GM13976 (cell line): ENCODE measurements at regions not wholly inside any gene's neighbourhood (a gene's known extent, or its start where the extent isn't known, plus 50 kb on each side); places are given as distances from the start of the nearest gene placed in this dataset.

Source experiments
- DNase-seq: peaks from one replicate; pipeline ENCODE4 v3.0.0; 2012; ENCODE audit warnings: low spot score
- in situ Hi-C: fragments of 300-500 bp; cut with MboI; formaldehyde crosslinking; loops from one replicate; pipeline ENCODE4 v1.12.0; 2022; ENCODE audit warnings: low sequenced_read_pairs, mixed read lengths, inconsistent platforms; ENCODE audit not compliant: unreplicated experiment
- TF ChIP-seq, protein P1 (sequence below): IDR thresholded peaks from 2 replicates; pipeline ENCODE4 v1.5.1; 2012; ENCODE audit warnings: borderline replicate concordance, mild to moderate bottlenecking; ENCODE audit not compliant: insufficient read depth; ENCODE audit errors: extremely low read depth, missing control alignments, control extremely low read depth

DNA sequence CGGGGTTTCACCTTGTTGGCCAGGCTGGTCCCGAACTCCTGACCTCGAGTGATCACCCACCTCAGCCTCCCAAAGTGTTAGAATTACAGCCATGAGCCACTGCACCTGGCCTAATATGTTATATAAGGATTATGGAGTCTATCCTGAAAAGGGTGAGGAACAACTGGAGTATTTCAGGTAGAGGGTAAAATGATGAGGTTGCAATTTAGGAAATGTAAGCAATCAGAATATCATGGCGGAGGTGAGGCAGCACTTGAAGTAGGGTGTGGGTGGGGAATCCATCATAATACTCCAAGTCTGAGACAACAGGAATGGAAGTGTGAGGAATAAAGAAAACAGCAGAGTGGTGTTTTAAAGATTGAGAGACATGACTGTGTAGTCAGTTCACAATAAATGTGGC is 582.2 kb downstream of the FGF9 start:
- TF ChIP-seq, protein P1, sequence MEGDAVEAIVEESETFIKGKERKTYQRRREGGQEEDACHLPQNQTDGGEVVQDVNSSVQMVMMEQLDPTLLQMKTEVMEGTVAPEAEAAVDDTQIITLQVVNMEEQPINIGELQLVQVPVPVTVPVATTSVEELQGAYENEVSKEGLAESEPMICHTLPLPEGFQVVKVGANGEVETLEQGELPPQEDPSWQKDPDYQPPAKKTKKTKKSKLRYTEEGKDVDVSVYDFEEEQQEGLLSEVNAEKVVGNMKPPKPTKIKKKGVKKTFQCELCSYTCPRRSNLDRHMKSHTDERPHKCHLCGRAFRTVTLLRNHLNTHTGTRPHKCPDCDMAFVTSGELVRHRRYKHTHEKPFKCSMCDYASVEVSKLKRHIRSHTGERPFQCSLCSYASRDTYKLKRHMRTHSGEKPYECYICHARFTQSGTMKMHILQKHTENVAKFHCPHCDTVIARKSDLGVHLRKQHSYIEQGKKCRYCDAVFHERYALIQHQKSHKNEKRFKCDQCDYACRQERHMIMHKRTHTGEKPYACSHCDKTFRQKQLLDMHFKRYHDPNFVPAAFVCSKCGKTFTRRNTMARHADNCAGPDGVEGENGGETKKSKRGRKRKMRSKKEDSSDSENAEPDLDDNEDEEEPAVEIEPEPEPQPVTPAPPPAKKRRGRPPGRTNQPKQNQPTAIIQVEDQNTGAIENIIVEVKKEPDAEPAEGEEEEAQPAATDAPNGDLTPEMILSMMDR, result no peak
- no peak for DNase-seq
- in situ Hi-C loops, result no loop called here

DNA sequence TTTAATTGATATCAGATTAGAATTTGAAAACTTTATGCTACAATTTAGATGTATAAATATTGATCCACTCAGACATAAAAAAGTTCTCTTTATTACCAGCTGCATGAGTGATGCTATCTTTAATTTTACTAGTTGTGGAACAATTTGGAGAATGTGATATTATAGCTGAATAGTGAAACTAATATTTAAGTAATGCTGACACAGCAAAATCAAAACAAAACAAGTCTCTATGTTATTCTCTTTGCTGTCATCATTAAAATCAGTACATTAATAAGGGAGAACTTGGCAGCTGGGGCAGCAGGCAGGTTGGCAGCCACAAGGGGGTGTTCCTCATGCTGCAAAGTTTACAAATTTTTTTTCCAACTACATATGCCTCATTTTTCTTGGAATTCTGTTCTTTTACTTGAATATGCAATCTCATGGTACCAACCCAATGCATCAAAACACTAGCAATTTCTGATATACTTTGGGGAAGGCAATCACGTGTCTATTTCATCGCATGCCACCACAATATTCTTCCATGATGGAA is 585.3 kb downstream of the FGF9 start:
- in situ Hi-C loops, result no loop called here
- DNase-seq, result no peak
- TF ChIP-seq, protein P1, result no peak

DNA sequence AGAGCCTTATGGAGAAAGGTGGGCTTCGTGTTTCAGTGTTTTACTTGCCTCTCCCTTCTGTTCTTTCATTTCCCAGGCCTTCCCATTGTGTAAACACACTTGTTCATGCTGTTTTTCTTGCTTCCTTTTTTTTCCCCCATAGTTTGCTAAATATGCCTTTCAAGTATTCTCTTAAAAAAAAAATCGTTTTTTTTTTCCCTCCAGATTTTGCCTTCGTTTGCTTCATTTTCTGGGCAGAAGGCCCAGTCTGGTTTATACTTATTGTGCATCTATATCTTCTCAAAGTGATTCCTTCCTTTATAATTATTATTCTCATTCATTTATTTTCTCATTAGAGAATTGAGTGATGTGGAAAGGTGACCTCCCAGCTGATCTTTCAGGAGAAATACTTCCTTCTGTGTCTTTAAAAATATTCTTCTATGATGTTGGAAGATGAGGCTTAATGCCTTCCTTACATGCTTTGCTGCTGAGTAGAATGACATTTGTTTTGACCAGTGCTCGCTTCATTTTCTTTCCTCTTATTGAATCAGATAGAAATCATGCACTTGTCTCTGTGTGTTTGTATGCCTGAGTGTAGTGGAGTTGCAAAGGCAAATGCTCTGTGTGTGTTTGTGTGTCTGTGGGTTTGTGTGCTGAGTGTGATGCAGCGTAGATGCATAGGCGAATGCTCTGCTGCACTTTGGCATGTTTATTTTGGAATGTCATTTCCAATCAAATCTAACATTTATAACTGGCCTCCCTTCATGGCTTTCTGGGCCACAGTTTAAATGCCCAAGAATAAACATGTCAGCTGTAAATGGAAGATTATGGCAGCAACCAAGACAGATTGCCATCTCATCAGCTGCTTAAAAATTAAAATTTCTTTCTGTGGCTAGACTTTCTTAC is 591.4 kb downstream of the FGF9 start:
- TF ChIP-seq, protein P1, result no peak
- in situ Hi-C loops, result no loop called here
- no peak for DNase-seq

DNA sequence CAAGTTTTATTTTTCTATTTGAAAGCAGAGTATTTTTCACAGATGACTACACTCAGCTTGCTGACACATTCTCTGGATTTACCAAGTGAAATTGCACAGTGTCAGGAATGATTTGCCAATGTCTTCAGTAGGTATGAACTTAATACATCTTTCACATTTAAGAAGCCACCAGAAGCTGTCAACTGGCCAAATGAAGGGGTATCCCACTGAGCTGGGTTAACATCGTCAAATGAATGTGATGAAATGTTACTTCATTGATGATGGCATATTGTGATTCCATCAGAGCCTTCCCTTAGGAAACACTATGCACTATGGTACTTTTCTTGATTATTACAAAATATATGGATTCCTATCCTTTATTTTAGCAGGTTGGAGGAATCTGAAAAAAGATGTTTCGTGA is 592.3 kb downstream of the FGF9 start:
- TF ChIP-seq, protein P1, result no peak
- in situ Hi-C loops, result no loop called here
- DNase-seq, result no peak

GRCh38 chr13:22265563-22265962 is 594.7 kb downstream of the FGF9 start:
- in situ Hi-C loops, result no loop called here
- TF ChIP-seq, protein P1, result no peak
- DNase-seq, result no peak

GRCh38 chr13:22270881-22271280 is 600.0 kb downstream of the FGF9 start:
- no peak for DNase-seq
- TF ChIP-seq, protein P1, result no peak
- in situ Hi-C loops, result no loop called here
